Activated T-cell treated with anti-CD3 and anti-CD28 coated beads, Interleukin-2, amount 50 U/mL, for 24 hours (primary cell): ENCODE measurements at regions not wholly inside any gene's neighbourhood (a gene's known extent, or its start where the extent isn't known, plus 50 kb on each side); places are given as distances from the start of the nearest gene placed in this dataset.

Experiments
- DNase-seq: peaks from one replicate; pipeline ENCODE4 v3.0.0-alpha.2; 2020
- H3K27ac Mint-ChIP-seq: 2 replicates; pipeline ENCODE4 v1.8.0; 2020; ENCODE audit warnings: mild to moderate bottlenecking, mixed read lengths
- H3K27me3 Mint-ChIP-seq: 2 replicates; pipeline ENCODE4 v1.8.0; 2020; ENCODE audit warnings: mixed read lengths
- H3K36me3 Mint-ChIP-seq: 2 replicates; pipeline ENCODE4 v1.8.0; 2020; ENCODE audit warnings: low read depth, mixed read lengths
- H3K4me1 Mint-ChIP-seq: 2 replicates; pipeline ENCODE4 v1.8.0; 2020; ENCODE audit warnings: low read depth, mixed read lengths
- H3K4me3 Mint-ChIP-seq: 2 replicates; pipeline ENCODE4 v1.8.0; 2020; ENCODE audit warnings: mild to moderate bottlenecking, moderate library complexity, mixed read lengths
- H3K9me3 Mint-ChIP-seq: 2 replicates; pipeline ENCODE4 v1.8.0; 2020; ENCODE audit warnings: mixed read lengths

DNA sequence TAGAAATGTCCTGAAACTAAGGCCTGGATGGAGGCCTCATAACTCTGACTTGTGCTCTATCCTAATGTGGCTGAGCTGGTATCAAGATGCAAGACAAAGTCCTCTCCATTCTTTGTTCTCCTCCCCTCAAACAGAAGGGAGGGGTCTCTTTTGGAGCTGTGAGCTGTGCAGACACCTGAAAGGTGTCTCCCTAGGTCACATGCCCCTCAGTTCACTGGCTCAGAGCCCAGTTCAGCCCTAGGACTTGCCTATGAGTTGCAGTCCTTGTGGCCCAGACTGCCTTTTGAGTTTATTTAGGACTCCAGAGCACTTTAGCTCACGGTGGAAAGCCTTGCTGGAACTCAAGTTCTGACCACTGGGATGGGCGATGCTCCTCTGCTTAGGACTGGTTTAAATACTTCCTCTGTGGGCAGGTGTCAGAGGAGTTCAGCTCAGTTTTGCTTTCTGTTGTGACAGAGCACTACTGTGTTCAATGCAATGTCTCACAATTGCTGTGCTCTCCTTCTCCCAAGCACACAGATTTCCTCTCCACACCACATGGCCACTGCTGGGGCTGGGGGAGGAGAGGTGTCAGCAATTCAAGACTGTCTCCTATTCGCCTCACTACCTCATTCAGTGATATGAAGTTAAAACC, 84.8 kb upstream of the ZNF827 start:
- no peak for DNase-seq
- Mint-ChIP-seq H3K27me3 (peaks cover 21% of the 10 kb centered on the region), H3K36me3 (no peaks in the 10 kb centered on the region), H3K4me1 (no peaks in the 10 kb centered on the region), H3K4me3 (no peak overlapping the region), H3K9me3 (no peaks in the 10 kb centered on the region), H3K27ac (no peak overlapping the region)

DNA sequence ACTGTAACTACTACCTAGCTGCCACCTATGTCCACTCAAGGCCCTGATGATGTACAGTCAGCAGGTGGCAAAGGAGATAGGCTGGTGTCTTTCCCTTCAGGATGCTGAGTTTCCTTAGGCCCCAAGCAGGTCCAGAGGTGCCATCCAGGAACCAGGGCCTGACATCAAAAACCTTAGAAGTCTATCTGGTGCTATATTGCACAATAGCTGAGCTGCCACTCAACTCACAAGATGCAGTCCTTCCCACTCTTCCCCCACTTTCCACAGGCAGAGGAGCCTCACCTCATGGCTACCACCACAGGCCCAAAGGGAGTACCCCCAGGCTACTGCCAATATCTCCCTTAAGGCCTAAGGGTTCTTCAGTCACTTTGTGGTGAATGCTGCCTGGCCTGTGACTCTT, 83.9 kb upstream of the ZNF827 start:
- no peaks in the 10 kb centered on the region for H3K4me1 Mint-ChIP-seq
- H3K9me3 Mint-ChIP-seq: no peaks in the 10 kb centered on the region
- H3K27ac Mint-ChIP-seq: no peak overlapping the region
- H3K36me3 Mint-ChIP-seq: no peaks in the 10 kb centered on the region
- DNase-seq: no peak
- H3K4me3 Mint-ChIP-seq: no peak overlapping the region
- H3K27me3 Mint-ChIP-seq: peaks cover 24% of the 10 kb centered on the region

DNA sequence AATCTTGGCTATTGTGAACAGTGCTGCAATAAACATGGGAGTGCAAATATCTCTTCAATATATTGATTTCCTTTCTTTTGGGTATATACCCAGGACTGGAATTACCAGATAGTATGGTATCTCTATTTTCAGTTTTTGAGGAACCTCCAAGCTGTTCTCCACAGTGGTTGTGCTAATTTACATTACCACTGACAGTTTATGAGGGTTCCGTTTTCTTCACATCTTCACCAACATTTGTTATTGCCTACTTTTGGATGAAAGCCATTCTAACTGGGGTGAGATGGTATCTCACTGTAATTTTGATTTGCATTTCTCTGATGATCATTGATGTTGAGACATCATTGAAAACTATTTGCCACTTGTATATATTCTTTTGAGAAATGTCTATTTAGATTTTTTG, 79.6 kb upstream of the ZNF827 start:
- DNase-seq: no peak
- no peaks in the 10 kb centered on the region for H3K9me3 Mint-ChIP-seq
- peaks cover 15% of the 10 kb centered on the region for H3K27me3 Mint-ChIP-seq
- H3K4me3 Mint-ChIP-seq: no peak overlapping the region
- H3K4me1 Mint-ChIP-seq: no peaks in the 10 kb centered on the region
- H3K36me3 Mint-ChIP-seq: no peaks in the 10 kb centered on the region
- H3K27ac Mint-ChIP-seq: no peak overlapping the region

- H3K4me1 Mint-ChIP-seq: peaks cover 5% of the 10 kb centered on the region
- no peak overlapping the region for H3K4me3 Mint-ChIP-seq
- H3K36me3 Mint-ChIP-seq: no peaks in the 10 kb centered on the region
- H3K27ac Mint-ChIP-seq: no peak overlapping the region
- no peak for DNase-seq
- peaks cover 9% of the 10 kb centered on the region for H3K9me3 Mint-ChIP-seq
- H3K27me3 Mint-ChIP-seq: peaks cover 42% of the 10 kb centered on the region
Measured at GRCh38 chr4:146004730-146005129, 66.1 kb upstream of the ZNF827 start.

DNA sequence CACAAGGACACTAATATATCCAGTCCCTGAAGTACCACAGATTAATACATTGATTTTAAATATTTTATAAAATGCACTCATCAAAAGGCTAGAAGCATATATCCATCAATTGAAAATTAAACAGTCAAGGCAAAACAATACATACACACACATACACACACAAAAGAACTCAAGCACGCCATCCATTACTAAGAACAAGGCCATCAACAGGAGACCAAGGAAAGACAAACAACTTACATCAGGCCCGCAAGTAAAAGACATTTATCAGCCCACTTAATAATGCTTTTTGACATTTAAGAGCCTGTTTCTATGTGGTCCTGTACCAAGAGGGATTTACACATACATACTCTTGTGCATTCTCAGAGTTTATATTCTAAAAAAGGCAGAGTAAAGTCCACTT, 50.0 kb upstream of the ZNF827 start:
- Mint-ChIP-seq H3K36me3 (no peaks in the 10 kb centered on the region), H3K4me1 (no peaks in the 10 kb centered on the region), H3K27me3 (no peaks in the 10 kb centered on the region), H3K27ac (no peak overlapping the region), H3K4me3 (no peak overlapping the region), H3K9me3 (no peaks in the 10 kb centered on the region)
- DNase-seq: no peak
